ENCODE measurements at regions not wholly inside any gene's neighbourhood (a gene's known extent, or its start where the extent isn't known, plus 50 kb on each side); places are given as distances from the start of the nearest gene placed in this dataset.

DNA sequence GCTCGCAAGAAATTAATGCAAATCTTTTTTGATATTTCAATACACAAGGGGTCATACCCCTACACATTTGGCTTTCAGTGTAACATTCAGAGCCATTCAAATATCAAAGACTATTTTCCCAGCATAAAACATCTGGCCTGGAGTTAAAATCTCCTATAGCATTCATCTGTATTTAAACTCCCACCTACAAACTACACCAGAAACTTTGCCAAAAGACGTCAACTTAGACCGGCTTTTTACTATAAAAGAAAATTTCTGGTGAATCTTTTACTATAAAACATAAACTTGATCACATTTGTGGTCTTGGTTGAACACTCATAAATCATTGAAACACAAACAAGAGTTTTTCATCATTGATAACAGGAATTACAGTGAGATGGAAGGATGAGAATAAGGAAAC is 473.3 kb upstream of the DCN start:
- TF ChIP-seq, protein P1, sequence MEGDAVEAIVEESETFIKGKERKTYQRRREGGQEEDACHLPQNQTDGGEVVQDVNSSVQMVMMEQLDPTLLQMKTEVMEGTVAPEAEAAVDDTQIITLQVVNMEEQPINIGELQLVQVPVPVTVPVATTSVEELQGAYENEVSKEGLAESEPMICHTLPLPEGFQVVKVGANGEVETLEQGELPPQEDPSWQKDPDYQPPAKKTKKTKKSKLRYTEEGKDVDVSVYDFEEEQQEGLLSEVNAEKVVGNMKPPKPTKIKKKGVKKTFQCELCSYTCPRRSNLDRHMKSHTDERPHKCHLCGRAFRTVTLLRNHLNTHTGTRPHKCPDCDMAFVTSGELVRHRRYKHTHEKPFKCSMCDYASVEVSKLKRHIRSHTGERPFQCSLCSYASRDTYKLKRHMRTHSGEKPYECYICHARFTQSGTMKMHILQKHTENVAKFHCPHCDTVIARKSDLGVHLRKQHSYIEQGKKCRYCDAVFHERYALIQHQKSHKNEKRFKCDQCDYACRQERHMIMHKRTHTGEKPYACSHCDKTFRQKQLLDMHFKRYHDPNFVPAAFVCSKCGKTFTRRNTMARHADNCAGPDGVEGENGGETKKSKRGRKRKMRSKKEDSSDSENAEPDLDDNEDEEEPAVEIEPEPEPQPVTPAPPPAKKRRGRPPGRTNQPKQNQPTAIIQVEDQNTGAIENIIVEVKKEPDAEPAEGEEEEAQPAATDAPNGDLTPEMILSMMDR (IDR thresholded peaks at IDR 0.05; ENCODE audit: insufficient read depth, low read length, poor library complexity, severe bottlenecking): no peak
- no peak for TF ChIP-seq EZH2phosphoT487 (conservative IDR thresholded peaks at IDR 0.05; ENCODE audit: low read length)

Measured in SU-DHL-6 (cell line).